Stomach smooth muscle (tissue), 2 donors: ENCODE measurements at regions not wholly inside any gene's neighbourhood (a gene's known extent, or its start where the extent isn't known, plus 50 kb on each side); places are given as distances from the start of the nearest gene placed in this dataset.

Experiments
- H3K27ac ChIP-seq: one replicate; pipeline ENCODE4 v1.7.0; 2013; ENCODE audit warnings: mild to moderate bottlenecking, low read length, inconsistent platforms
- H3K27me3 ChIP-seq, 2 donors: one replicate each; pipeline ENCODE4 v1.7.0; 2013; ENCODE audit warnings: low read length in 2 of 2; ENCODE audit not compliant: insufficient read depth in 2 of 2, control insufficient read depth in 1 of 2
- H3K36me3 ChIP-seq, 2 donors: one replicate each; pipeline ENCODE4 v1.7.0; 2013; ENCODE audit warnings: low read length in 2 of 2; ENCODE audit not compliant: control insufficient read depth in 2 of 2, insufficient read depth in 2 of 2
- H3K4me1 ChIP-seq: one replicate; pipeline ENCODE4 v1.7.0; 2013; ENCODE audit warnings: low read length; ENCODE audit not compliant: control insufficient read depth, insufficient read depth
- H3K4me3 ChIP-seq, 2 donors: one replicate each; pipeline ENCODE4 v1.7.0; 2013; ENCODE audit warnings: low read length in 2 of 2
- H3K9ac ChIP-seq, 2 donors: one replicate each; pipeline ENCODE4 v1.7.0; 2013; ENCODE audit warnings: low read length in 2 of 2, mild to moderate bottlenecking in 1 of 2
- H3K9me3 ChIP-seq, 2 donors: one replicate each; pipeline ENCODE4 v1.7.0; 2013; ENCODE audit warnings: low read length in 2 of 2; ENCODE audit not compliant: control insufficient read depth in 2 of 2
- donor health status: healthy.
- donor health status: Pancreatic carcinoma.

DNA sequence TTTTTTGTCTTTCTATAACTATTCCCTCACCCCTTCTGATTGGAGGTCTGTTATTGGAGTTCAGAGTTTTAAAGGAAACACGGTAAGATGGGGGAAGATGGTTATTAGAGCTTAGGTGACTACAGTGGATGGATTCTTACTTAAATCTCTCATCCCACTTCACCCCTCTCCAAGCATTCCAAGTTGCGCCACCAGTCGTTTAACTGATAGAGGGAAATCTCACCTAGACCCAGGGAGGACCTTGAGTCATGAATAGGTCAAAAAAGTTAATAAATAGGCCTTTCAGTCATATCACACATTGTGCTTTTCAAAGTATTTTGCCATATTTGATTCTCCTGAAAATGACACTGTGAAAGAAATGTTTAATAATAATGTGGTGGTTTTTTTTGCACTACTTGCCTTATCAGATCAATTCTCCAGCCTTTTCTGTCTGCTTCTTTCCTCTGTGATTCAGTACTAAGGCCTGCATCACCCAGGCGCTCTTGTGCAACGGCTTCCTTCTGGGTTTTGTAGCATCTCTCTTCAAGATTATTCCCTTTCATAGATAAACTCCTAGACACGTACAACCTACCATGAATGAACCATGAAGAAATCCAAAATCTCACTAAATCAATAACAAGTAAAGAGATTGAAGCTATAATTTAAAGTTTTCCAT, 100.4 kb upstream of the TGFBR2 start:
- Histone ChIP-seq H3K9ac (no peak overlapping the region), H3K4me3 (no peak overlapping the region), H3K27me3 (no peaks in the 10 kb centered on the region), H3K9me3 (no peaks in the 10 kb centered on the region), H3K27ac (no peak overlapping the region), H3K36me3 (no peaks in the 10 kb centered on the region), H3K4me1 (no peaks in the 10 kb centered on the region)

GRCh38 chr3:30508339-30508738, 98.1 kb upstream of the TGFBR2 start:
- H3K9me3 ChIP-seq: no peaks in the 10 kb centered on the region
- no peak overlapping the region for H3K4me3 ChIP-seq
- no peak overlapping the region for H3K9ac ChIP-seq
- no peaks in the 10 kb centered on the region for H3K27me3 ChIP-seq
- H3K36me3 ChIP-seq: no peaks in the 10 kb centered on the region
- H3K27ac ChIP-seq: no peak overlapping the region
- no peaks in the 10 kb centered on the region for H3K4me1 ChIP-seq

GRCh38 chr3:30510596-30510995, 95.8 kb upstream of the TGFBR2 start:
- H3K27ac ChIP-seq: no peak overlapping the region
- H3K4me1 ChIP-seq: no peaks in the 10 kb centered on the region
- no peaks in the 10 kb centered on the region for H3K27me3 ChIP-seq
- H3K9me3 ChIP-seq: no peaks in the 10 kb centered on the region
- H3K4me3 ChIP-seq: no peak overlapping the region
- no peak overlapping the region for H3K9ac ChIP-seq
- H3K36me3 ChIP-seq: no peaks in the 10 kb centered on the region

DNA sequence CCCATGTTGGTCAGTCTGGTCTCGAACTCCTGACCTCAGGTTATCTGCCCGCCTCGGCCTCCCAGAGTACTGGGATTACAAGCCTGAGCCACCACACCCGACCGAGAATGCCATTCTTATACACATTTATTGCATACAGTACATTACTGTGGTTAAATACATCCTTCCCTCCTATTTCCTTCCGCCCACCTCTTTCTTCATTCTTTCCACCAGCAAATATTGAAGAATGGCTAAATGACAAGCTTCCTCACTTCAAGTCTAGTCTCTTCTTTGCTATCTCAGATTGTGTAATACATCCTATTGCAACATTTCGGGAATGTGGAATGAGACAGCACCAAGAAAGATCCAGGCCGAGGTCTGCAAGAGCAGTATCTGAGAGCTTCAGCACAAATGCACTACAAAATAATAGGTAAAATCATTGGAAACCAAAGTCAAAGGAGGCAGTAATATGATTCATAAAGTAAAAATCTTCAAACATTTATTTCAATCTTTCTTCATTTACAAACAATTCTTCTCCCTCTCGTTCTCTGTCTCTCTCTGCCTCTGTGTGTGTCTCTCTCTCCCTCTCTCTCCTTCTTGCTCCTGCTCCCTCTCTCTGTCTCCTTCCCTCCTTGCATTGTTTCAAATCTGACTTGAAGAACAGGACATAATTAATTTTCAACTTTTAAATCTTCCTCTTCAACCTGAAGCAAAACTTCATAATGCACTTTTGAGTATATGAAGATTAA, 94.7 kb upstream of the TGFBR2 start:
- Histone ChIP-seq H3K9me3 (no peaks in the 10 kb centered on the region), H3K4me1 (no peaks in the 10 kb centered on the region), H3K36me3 (no peaks in the 10 kb centered on the region), H3K4me3 (no peak overlapping the region), H3K9ac (no peak overlapping the region), H3K27ac (no peak overlapping the region), H3K27me3 (no peaks in the 10 kb centered on the region)

DNA sequence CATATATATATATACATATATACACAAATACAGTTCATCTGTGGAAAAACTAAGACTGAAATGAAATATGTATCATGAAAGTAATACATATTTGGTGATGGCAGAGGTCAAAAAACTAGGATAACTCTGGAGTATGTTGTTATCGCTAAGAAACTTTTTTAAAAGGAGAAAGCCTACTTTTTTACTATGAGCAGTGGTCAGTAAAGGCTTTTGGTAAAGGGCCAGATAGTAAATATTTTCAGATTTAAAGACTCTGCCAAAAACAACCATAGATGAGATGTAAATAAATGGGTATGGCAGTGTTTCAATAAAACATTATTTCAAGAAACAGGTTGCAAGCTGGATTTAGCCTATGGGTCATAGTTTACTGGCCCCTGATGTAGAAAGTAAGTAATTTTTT, 93.8 kb upstream of the TGFBR2 start:
- H3K27ac ChIP-seq: no peak overlapping the region
- no peaks in the 10 kb centered on the region for H3K36me3 ChIP-seq
- peaks cover 2% of the 10 kb centered on the region for H3K4me1 ChIP-seq

DNA sequence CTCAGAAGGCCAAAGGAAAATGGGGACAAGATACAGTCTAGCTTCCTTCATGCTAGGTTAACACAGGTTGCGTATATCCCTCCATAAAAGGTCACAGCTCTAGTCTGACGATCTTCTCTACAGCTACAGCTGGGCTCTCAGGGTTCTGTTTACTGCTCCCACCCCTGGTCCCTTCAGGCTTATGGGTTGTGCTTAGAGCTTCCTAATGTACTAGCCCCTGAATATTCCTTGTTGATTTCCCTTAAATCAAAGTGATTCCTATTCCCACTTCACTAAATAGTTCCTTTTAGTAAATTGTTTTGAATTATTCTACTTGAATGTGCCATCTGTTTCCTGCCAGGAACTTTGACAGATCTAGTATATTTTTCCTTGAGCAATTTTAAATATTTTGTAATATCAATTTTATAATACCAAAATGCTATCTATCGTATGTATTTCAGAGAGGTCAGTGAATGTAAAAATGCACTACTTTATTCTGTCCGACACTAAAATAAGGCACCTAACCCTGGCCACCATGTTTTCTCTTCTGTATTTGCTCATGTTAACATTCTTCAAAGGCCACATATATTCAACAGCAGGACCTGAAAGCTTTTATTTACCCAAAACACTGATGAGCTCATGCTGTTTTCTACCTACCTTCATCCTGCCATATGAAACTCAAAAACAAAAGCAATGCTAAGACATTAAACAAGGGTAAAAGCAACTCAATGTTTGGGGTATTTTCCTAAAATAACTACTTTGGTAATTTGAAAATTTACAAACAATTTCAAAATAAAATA, 92.8 kb upstream of the TGFBR2 start:
- Histone ChIP-seq H3K4me3 (no peak overlapping the region), H3K9ac (no peak overlapping the region), H3K36me3 (no peaks in the 10 kb centered on the region), H3K27me3 (no peaks in the 10 kb centered on the region), H3K4me1 (peaks cover 11% of the 10 kb centered on the region), H3K9me3 (no peaks in the 10 kb centered on the region), H3K27ac (no peak overlapping the region)

More for the DNA sequence above, 93.8 kb upstream of the TGFBR2 start:
- H3K9ac ChIP-seq: no peak overlapping the region
- H3K27me3 ChIP-seq: no peaks in the 10 kb centered on the region
- no peak overlapping the region for H3K4me3 ChIP-seq
- H3K9me3 ChIP-seq: no peaks in the 10 kb centered on the region

DNA sequence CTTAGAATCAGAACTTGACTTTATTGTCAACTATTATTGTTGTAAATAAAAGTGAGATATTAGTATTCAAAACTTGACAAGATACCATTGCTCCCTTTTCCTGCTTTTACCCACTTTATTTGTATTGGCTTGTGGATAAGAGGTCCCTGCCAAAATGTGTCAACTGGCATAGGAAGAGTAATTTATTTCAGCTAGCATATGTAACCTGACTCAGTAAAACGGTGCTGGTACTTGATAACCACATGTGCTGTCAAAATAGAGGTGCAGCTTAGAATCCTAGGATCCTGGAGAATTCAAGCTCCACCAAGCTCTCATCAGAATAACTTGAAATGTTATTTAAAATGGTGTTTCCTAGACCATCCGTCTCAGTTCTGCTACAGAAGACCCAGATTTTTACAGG, 90.2 kb upstream of the TGFBR2 start:
- H3K27me3 ChIP-seq: no peaks in the 10 kb centered on the region
- peaks cover 17% of the 10 kb centered on the region for H3K4me1 ChIP-seq
- no peaks in the 10 kb centered on the region for H3K9me3 ChIP-seq
- no peak overlapping the region for H3K4me3 ChIP-seq
- H3K27ac ChIP-seq: peak overlapping the region; percentile 65
- no peak overlapping the region for H3K9ac ChIP-seq
- H3K36me3 ChIP-seq: no peaks in the 10 kb centered on the region

GRCh38 chr3:30518181-30518864, 88.1 kb upstream of the TGFBR2 start:
- peak overlapping the region in 1 of 2 donors; percentile 3 for H3K9ac ChIP-seq
- H3K9me3 ChIP-seq: no peaks in the 10 kb centered on the region
- peaks cover 17% of the 10 kb centered on the region for H3K4me1 ChIP-seq
- H3K27ac ChIP-seq: peak overlapping the region; percentile 65
- H3K36me3 ChIP-seq: no peaks in the 10 kb centered on the region
- no peaks in the 10 kb centered on the region for H3K27me3 ChIP-seq
- peak overlapping the region in 1 of 2 donors; percentile 29 for H3K4me3 ChIP-seq

- Histone ChIP-seq H3K27me3 (no peaks in the 10 kb centered on the region), H3K4me1 (peaks cover 17% of the 10 kb centered on the region), H3K9ac (peak overlapping the region in 1 of 2 donors; percentile 3), H3K9me3 (no peaks in the 10 kb centered on the region), H3K36me3 (no peaks in the 10 kb centered on the region), H3K4me3 (peak overlapping the region in 1 of 2 donors; percentile 29), H3K27ac (peak overlapping the region; percentile 65)
These were observed 87.5 kb upstream of the TGFBR2 start for GRCh38 chr3:30518872-30519271.

DNA sequence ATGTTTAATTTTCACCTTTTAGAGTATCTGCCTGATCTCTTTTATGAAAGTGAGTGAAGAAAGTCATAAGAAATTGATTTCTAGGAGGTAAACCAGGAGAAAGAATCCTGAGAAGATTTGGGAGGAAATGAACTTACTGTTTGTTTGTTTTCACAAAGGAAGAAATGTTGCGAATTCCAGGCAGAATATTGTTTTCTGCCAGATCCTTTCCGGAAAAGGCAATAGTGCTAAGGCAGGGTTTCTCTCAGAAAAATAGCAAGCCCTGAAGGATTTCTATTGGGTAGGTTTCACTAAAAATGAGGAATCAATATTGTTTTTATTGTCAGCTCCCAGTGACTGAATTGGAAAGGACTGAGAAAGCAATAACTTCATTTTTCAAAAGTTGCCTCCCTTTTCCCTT, 85.7 kb upstream of the TGFBR2 start:
- H3K27ac ChIP-seq: no peak overlapping the region
- no peaks in the 10 kb centered on the region for H3K9me3 ChIP-seq
- peaks cover 17% of the 10 kb centered on the region for H3K4me1 ChIP-seq
- H3K9ac ChIP-seq: no peak overlapping the region
- no peak overlapping the region for H3K4me3 ChIP-seq
- no peaks in the 10 kb centered on the region for H3K36me3 ChIP-seq
- H3K27me3 ChIP-seq: no peaks in the 10 kb centered on the region
